GM19035 (cell line): ENCODE measurements at regions not wholly inside any gene's neighbourhood (a gene's known extent, or its start where the extent isn't known, plus 50 kb on each side); places are given as distances from the start of the nearest gene placed in this dataset.
"Not testable (repeated sequence)": the region's sequence is repeated elsewhere in the genome, so short reads cannot be mapped to it uniquely, and the experiment has no call there.

Source experiments
- ATAC-seq: cut with Tn5 transposase; IDR thresholded peaks from one replicate; pipeline ENCODE4 v1.9.1; 2021; ENCODE audit not compliant: unreplicated experiment

GRCh38 chr9:28435456-28435855 is 862.2 kb upstream of the C9orf72 start:
- no peak for ATAC-seq

- no peak for ATAC-seq
Observed at GRCh38 chr9:28439688-28440087, 866.4 kb upstream of the C9orf72 start.

- ATAC-seq: no peak
Observed at GRCh38 chr9:28443461-28443860, 870.2 kb upstream of the C9orf72 start.

- ATAC-seq: no peak
Observed at GRCh38 chr9:28444637-28445036, 871.4 kb upstream of the C9orf72 start.

GRCh38 chr9:28445211-28445610 is 871.9 kb upstream of the C9orf72 start:
- ATAC-seq: no peak

GRCh38 chr9:28453918-28454317 is 880.6 kb upstream of the C9orf72 start:
- ATAC-seq: no peak

- ATAC-seq: no peak
Observed at GRCh38 chr9:28456861-28457260, 883.6 kb upstream of the C9orf72 start.

- no peak for ATAC-seq
Observed at GRCh38 chr9:28464481-28465216, 891.4 kb upstream of the C9orf72 start.

GRCh38 chr9:28471261-28471660 is 898.0 kb upstream of the C9orf72 start:
- ATAC-seq: no peak

- no peak for ATAC-seq
Observed at GRCh38 chr9:28487561-28487960, 914.3 kb upstream of the C9orf72 start.

- ATAC-seq: no peak
Observed at GRCh38 chr9:28491121-28491520, 917.8 kb upstream of the C9orf72 start.

GRCh38 chr9:28498168-28498567 is 924.9 kb upstream of the C9orf72 start:
- not testable (repeated sequence) for ATAC-seq

GRCh38 chr9:28502189-28502588 is 928.9 kb upstream of the C9orf72 start:
- ATAC-seq: no peak

- no peak for ATAC-seq
Observed at GRCh38 chr9:28502741-28503140, 929.5 kb upstream of the C9orf72 start.

- ATAC-seq: no peak
Observed at GRCh38 chr9:28503573-28503972, 930.3 kb upstream of the C9orf72 start.

GRCh38 chr9:28518439-28518838 is 945.2 kb upstream of the C9orf72 start:
- no peak for ATAC-seq

GRCh38 chr9:28524309-28524708 is 951.0 kb upstream of the C9orf72 start:
- not testable (repeated sequence) for ATAC-seq

GRCh38 chr9:28528049-28528448 is 954.8 kb upstream of the C9orf72 start:
- ATAC-seq: no peak

GRCh38 chr9:28538132-28538531 is 964.9 kb upstream of the C9orf72 start:
- no peak for ATAC-seq

GRCh38 chr9:28539434-28540070 is 966.3 kb upstream of the C9orf72 start:
- no peak for ATAC-seq

GRCh38 chr9:28542928-28543327 is 969.6 kb upstream of the C9orf72 start:
- no peak for ATAC-seq

GRCh38 chr9:28547527-28547926 is 974.2 kb upstream of the C9orf72 start:
- no peak for ATAC-seq
